Body of pancreas (tissue), 4 donors: ENCODE measurements at regions not wholly inside any gene's neighbourhood (a gene's known extent, or its start where the extent isn't known, plus 50 kb on each side); places are given as distances from the start of the nearest gene placed in this dataset.

Experiments
- ATAC-seq: fragments of 150-250 bp; one replicate; pipeline ENCODE4 v1.9.1; 2016
- DNase-seq, 4 donors: peaks; one replicate each; pipeline ENCODE4 v3.0.0-alpha.2; 2019
- H3K27ac ChIP-seq, 4 donors: fragments of 200-600 bp; sonication (generic); 1 replicate in 3 of 4; 2 replicates in 1 of 4; pipeline versions ENCODE4 v1.5.1 to v1.6.1; 2016 to 2019; ENCODE audit warnings: mild to moderate bottlenecking in 1 of 4, mixed read lengths in 1 of 4, moderate library complexity in 1 of 4
- H3K27me3 ChIP-seq, 2 donors: fragments of 200-600 bp; sonication (generic); one replicate each; pipeline ENCODE4 v1.6.0; 2016; ENCODE audit warnings: mild to moderate bottlenecking in 1 of 2
- H3K36me3 ChIP-seq, 2 donors: fragments of 200-600 bp; sonication (generic); replicated peaks in 1 of 2; 2 replicates each; pipeline ENCODE4 v1.5.1; 2016; ENCODE audit warnings: low read depth in 2 of 2; ENCODE audit not compliant: insufficient read depth in 1 of 2
- H3K4me1 ChIP-seq: fragments of 200-600 bp; sonication (generic); one replicate; pipeline ENCODE4 v1.6.0; 2016
- H3K4me3 ChIP-seq, 2 donors: fragments of 200-600 bp; sonication (generic); 1 replicate in 1 of 2; 2 replicates in 1 of 2; pipeline ENCODE4 v1.5.1; 2016 to 2019
- H3K9me3 ChIP-seq, 3 donors: fragments of 200-600 bp; sonication (generic); 1 replicate in 2 of 3; 2 replicates in 1 of 3; pipeline ENCODE4 v1.5.1; 2016
- CTCF ChIP-seq, 7 experiments: fragments of 450-650 bp in 4 of 7; fragments of 200-600 bp in 3 of 7; sonication (generic) in 3 of 7; IDR thresholded peaks; one replicate each; pipeline ENCODE4 v1.5.1; 2016 to 2019; ENCODE audit warnings: antibody characterized with exemption in 7 of 7
- POLR2A ChIP-seq, 3 donors: fragments of 450-650 bp; IDR thresholded peaks; one replicate each; pipeline ENCODE4 v1.6.1; 2016; ENCODE audit warnings: antibody characterized with exemption in 3 of 3, mild to moderate bottlenecking in 2 of 3
- WGBS, 2 donors: methylation state at CpG; one replicate each; pipeline ENCODE4 v1.1.5; 2017; 5-methylcytosine and 5-hydroxymethylcytosine counted together
- intact Hi-C: fragments of 100-400 bp; cut with DNase I; formaldehyde crosslinking; loops from one replicate; pipeline ENCODE4 v1.15.1; 2023

DNA sequence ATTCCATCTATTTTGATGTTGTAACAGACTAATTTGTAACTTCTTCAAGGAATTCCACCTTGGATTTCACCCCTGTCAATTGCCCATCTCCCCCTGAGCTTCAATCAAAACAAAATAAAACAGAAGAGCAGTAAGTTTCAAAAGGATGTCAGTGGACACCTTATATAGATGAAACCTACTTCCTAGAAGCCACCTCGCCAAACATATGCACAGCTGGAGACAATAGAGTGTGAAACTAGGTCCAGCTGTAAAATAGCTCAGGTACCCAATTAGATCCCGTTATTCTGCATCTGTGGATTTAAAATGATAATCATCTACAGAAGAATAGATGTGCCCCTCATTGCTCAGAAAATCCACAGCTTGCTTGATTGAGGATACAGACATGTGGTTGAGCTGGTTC, 598.6 kb downstream of the SH2D4B start:
- WGBS, 2 donors, result 61 to 62% methylated on average over 2 of the region's 2 CpGs
- TF ChIP-seq POLR2A (IDR thresholded peaks at IDR 0.05) (no peak), CTCF (IDR thresholded peaks at IDR 0.05) (no peak)
- no peak for DNase-seq

DNA sequence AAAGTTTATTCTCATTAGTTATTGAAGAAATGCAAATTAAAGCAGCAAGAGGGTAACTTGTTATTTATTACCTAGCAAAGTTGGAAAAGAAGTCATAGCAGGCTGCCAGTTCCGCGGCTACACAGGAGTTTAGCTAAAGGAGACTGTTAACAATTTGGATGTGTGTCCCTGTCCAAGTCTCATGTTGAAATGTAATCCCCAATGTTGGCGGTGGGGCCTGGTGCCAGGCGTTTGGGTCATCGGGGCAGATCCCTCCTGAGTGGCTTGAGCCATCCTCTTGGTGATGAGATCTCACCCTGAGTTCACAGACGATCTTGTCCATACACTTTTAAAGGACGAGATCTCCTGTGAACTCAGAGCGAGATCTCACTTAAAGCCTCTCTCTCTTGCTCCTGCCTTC, 608.3 kb downstream of the SH2D4B start:
- H3K27me3 ChIP-seq, result no peaks in the 10 kb centered on the region
- no peaks in the 10 kb centered on the region for H3K4me1 ChIP-seq
- no peak for ATAC-seq
- no peaks in the 10 kb centered on the region for H3K9me3 ChIP-seq
- no peak for TF ChIP-seq POLR2A (IDR thresholded peaks at IDR 0.05)
- no peak for TF ChIP-seq CTCF (IDR thresholded peaks at IDR 0.05)
- no peak overlapping the region for H3K4me3 ChIP-seq
- 70 to 78% methylated on average over 8 of the region's 8 CpGs for WGBS, 2 donors
- H3K27ac ChIP-seq, result no peak overlapping the region
- H3K36me3 ChIP-seq, result no peaks in the 10 kb centered on the region
- no peak for DNase-seq
- intact Hi-C loops, result no loop called here

More for the DNA sequence above, 598.6 kb downstream of the SH2D4B start:
- H3K36me3 ChIP-seq, result no peaks in the 10 kb centered on the region
- H3K4me1 ChIP-seq, result no peaks in the 10 kb centered on the region
- intact Hi-C loops, result no loop called here
- no peak overlapping the region for H3K27ac ChIP-seq
- H3K27me3 ChIP-seq, result no peaks in the 10 kb centered on the region
- H3K4me3 ChIP-seq, result no peak overlapping the region
- no peaks in the 10 kb centered on the region for H3K9me3 ChIP-seq
- no peak for ATAC-seq

DNA sequence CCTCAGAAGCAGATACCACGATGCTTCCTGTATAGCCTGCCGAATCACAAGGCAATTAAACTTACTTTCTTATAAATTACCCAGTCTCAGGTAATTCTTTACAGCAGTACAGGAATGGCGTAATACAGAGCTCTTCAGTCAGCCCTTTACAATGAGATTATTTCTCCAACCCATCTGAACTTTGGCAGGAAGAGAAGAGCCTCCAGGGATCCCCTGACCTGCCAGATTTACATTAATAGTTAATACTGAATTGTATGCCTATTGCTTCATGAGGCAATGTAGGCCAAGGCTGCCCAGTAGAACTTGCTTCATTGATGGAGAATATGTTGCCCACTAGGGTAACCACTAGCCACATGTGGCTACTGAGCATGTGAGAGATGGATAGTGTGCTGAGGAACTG, 608.7 kb downstream of the SH2D4B start:
- no peaks in the 10 kb centered on the region for H3K36me3 ChIP-seq
- intact Hi-C loops, result no loop called here
- no peaks in the 10 kb centered on the region for H3K4me1 ChIP-seq
- H3K4me3 ChIP-seq, result no peak overlapping the region
- no peaks in the 10 kb centered on the region for H3K9me3 ChIP-seq
- no peak for TF ChIP-seq CTCF (IDR thresholded peaks at IDR 0.05)
- TF ChIP-seq POLR2A (IDR thresholded peaks at IDR 0.05), result no peak
- DNase-seq (no peak), ATAC-seq (no peak)
- H3K27ac ChIP-seq, result no peak overlapping the region
- WGBS, 2 donors, result 58 to 64% methylated on average over 3 of the region's 3 CpGs
- no peaks in the 10 kb centered on the region for H3K27me3 ChIP-seq

GRCh38 chr10:81152656-81153055, 615.0 kb downstream of the SH2D4B start:
- no peaks in the 10 kb centered on the region for H3K4me1 ChIP-seq
- TF ChIP-seq CTCF (IDR thresholded peaks at IDR 0.05), result no peak
- no peak for TF ChIP-seq POLR2A (IDR thresholded peaks at IDR 0.05)
- H3K27ac ChIP-seq, result no peak overlapping the region
- H3K36me3 ChIP-seq, result no peaks in the 10 kb centered on the region
- ATAC-seq (no peak), DNase-seq (no peak)
- no peaks in the 10 kb centered on the region for H3K9me3 ChIP-seq
- intact Hi-C loops, result no loop called here
- no peaks in the 10 kb centered on the region for H3K27me3 ChIP-seq
- H3K4me3 ChIP-seq, result no peak overlapping the region

DNA sequence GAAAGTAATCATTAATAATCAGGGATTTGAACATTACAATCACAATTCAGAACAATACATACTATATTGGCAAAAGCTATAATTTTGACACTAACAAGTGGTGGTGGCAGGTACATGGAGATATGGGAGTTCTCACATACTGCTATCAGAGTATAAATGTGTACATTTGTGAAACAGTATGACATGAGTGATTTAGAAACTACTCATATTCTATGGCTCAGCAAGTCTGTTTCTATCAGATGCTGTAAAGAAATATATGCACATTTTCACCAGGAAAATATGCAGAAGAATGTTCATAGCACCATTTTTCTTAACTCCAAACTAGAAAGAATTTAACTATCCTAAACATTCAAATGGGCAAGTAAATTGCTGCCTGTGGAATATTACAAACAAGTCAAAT, 620.0 kb downstream of the SH2D4B start:
- TF ChIP-seq CTCF (IDR thresholded peaks at IDR 0.05), result no peak
- TF ChIP-seq POLR2A (IDR thresholded peaks at IDR 0.05), result no peak
- H3K27me3 ChIP-seq, result no peaks in the 10 kb centered on the region
- no peak overlapping the region for H3K4me3 ChIP-seq
- ATAC-seq (no peak), DNase-seq (no peak)
- H3K9me3 ChIP-seq, result no peaks in the 10 kb centered on the region
- H3K4me1 ChIP-seq, result no peaks in the 10 kb centered on the region
- no peak overlapping the region for H3K27ac ChIP-seq
- intact Hi-C loops, result no loop called here
- H3K36me3 ChIP-seq, result no peaks in the 10 kb centered on the region
